ENCODE measurements at regions not wholly inside any gene's neighbourhood (a gene's known extent, or its start where the extent isn't known, plus 50 kb on each side); places are given as distances from the start of the nearest gene placed in this dataset.
"Not testable (repeated sequence)": the region's sequence is repeated elsewhere in the genome, so short reads cannot be mapped to it uniquely, and the experiment has no call there.

- no peak for DNase-seq (ENCODE audit: low spot score)
Measured at GRCh38 chr2:228581731-228582130, 400.2 kb upstream of the SPHKAP start.

- DNase-seq (ENCODE audit: low spot score): no peak
Measured at GRCh38 chr2:228575897-228576296, 394.4 kb upstream of the SPHKAP start.

GRCh38 chr2:228568275-228568674 is 386.8 kb upstream of the SPHKAP start:
- not testable (repeated sequence) for DNase-seq (ENCODE audit: low spot score)

- DNase-seq (ENCODE audit: low spot score): no peak
Measured at GRCh38 chr2:228561816-228562215, 380.3 kb upstream of the SPHKAP start.

GRCh38 chr2:228559774-228560415 is 378.4 kb upstream of the SPHKAP start:
- DNase-seq (ENCODE audit: low spot score): no peak

GRCh38 chr2:228556717-228557116 is 375.2 kb upstream of the SPHKAP start:
- no peak for DNase-seq (ENCODE audit: low spot score)

GRCh38 chr2:228549441-228550007 is 368.0 kb upstream of the SPHKAP start:
- DNase-seq (ENCODE audit: low spot score): no peak

GRCh38 chr2:228548230-228548629 is 366.7 kb upstream of the SPHKAP start:
- no peak for DNase-seq (ENCODE audit: low spot score)

- DNase-seq (ENCODE audit: low spot score): no peak
Measured at GRCh38 chr2:228545748-228546145, 364.3 kb upstream of the SPHKAP start.

- DNase-seq (ENCODE audit: low spot score): no peak
Measured at GRCh38 chr2:228545041-228545747, 363.7 kb upstream of the SPHKAP start.

GRCh38 chr2:228543117-228543516 is 361.6 kb upstream of the SPHKAP start:
- DNase-seq (ENCODE audit: low spot score): no peak

- DNase-seq (ENCODE audit: low spot score): no peak
Measured at GRCh38 chr2:228542277-228542676, 360.8 kb upstream of the SPHKAP start.

GRCh38 chr2:228541789-228542188 is 360.3 kb upstream of the SPHKAP start:
- DNase-seq (ENCODE audit: low spot score): no peak

- no peak for DNase-seq (ENCODE audit: low spot score)
Measured at GRCh38 chr2:228540976-228541375, 359.5 kb upstream of the SPHKAP start.

GRCh38 chr2:228535396-228535795 is 353.9 kb upstream of the SPHKAP start:
- no peak for DNase-seq (ENCODE audit: low spot score)

- DNase-seq (ENCODE audit: low spot score): no peak
Measured at GRCh38 chr2:228533156-228533555, 351.7 kb upstream of the SPHKAP start.

GRCh38 chr2:228532233-228532632 is 350.7 kb upstream of the SPHKAP start:
- DNase-seq (ENCODE audit: low spot score): no peak

- DNase-seq (ENCODE audit: low spot score): no peak
Measured at GRCh38 chr2:228527197-228527881, 345.9 kb upstream of the SPHKAP start.

- DNase-seq (ENCODE audit: low spot score): no peak
Measured at GRCh38 chr2:228526687-228527086, 345.2 kb upstream of the SPHKAP start.

GRCh38 chr2:228522977-228523376 is 341.5 kb upstream of the SPHKAP start:
- DNase-seq (ENCODE audit: low spot score): no peak

GRCh38 chr2:228522276-228522675 is 340.8 kb upstream of the SPHKAP start:
- DNase-seq (ENCODE audit: low spot score): no peak

GRCh38 chr2:228519561-228519960 is 338.1 kb upstream of the SPHKAP start:
- DNase-seq (ENCODE audit: low spot score): no peak

GRCh38 chr2:228516019-228516418 is 334.5 kb upstream of the SPHKAP start:
- no peak for DNase-seq (ENCODE audit: low spot score)
